H9 (cell line): ENCODE measurements at regions not wholly inside any gene's neighbourhood (a gene's known extent, or its start where the extent isn't known, plus 50 kb on each side); places are given as distances from the start of the nearest gene placed in this dataset.
"Not testable (repeated sequence)": the region's sequence is repeated elsewhere in the genome, so short reads cannot be mapped to it uniquely, and the experiment has no call there.

ENCODE experiments used
- DNase-seq: peaks from one replicate; pipeline ENCODE4 v3.0.0-alpha.2; 2017
- H2AFZ ChIP-seq: one replicate; pipeline ENCODE4 v1.6.1; 2013; ENCODE audit warnings: mild to moderate bottlenecking, low read length, control low read depth, moderate library complexity
- H2AK5ac ChIP-seq: 2 replicates; pipeline ENCODE4 v1.6.1; 2013; ENCODE audit warnings: low read length, control low read depth, mixed read lengths; ENCODE audit not compliant: insufficient read length
- H2BK120ac ChIP-seq: one replicate; pipeline ENCODE4 v1.6.1; 2013; ENCODE audit warnings: low read depth, mild to moderate bottlenecking, low read length, control low read depth, inconsistent platforms; ENCODE audit not compliant: poor library complexity, severe bottlenecking
- H2BK12ac ChIP-seq: 2 replicates; pipeline ENCODE4 v1.6.1; 2013; ENCODE audit warnings: low read length, control low read depth, mixed read lengths, low read depth; ENCODE audit not compliant: insufficient read length
- H2BK15ac ChIP-seq: 2 replicates; pipeline ENCODE4 v1.6.1; 2013; ENCODE audit warnings: low read depth, low read length, control low read depth
- H2BK20ac ChIP-seq: one replicate; pipeline ENCODE4 v1.6.1; 2013; ENCODE audit warnings: low read depth, mild to moderate bottlenecking, low read length, control low read depth, inconsistent platforms; ENCODE audit not compliant: poor library complexity, severe bottlenecking
- H2BK5ac ChIP-seq: 2 replicates; pipeline ENCODE4 v1.6.1; 2013; ENCODE audit warnings: low read length, control low read depth, mixed read lengths; ENCODE audit not compliant: insufficient read length
- H3K14ac ChIP-seq: 2 replicates; pipeline ENCODE4 v1.6.1; 2013; ENCODE audit warnings: low read length, control low read depth; ENCODE audit not compliant: insufficient read depth
- H3K18ac ChIP-seq: 2 replicates; pipeline ENCODE4 v1.6.1; 2013; ENCODE audit warnings: low read depth, mild to moderate bottlenecking, mixed read lengths, low read length, control low read depth; ENCODE audit not compliant: insufficient read length
- H3K23ac ChIP-seq: 2 replicates; pipeline ENCODE4 v1.6.1; 2013; ENCODE audit warnings: low read length, control low read depth, mixed read lengths, low read depth; ENCODE audit not compliant: insufficient read length
- H3K23me2 ChIP-seq: 2 replicates; pipeline ENCODE4 v1.6.1; 2013; ENCODE audit warnings: low read depth, mild to moderate bottlenecking, mixed read lengths, low read length, control low read depth; ENCODE audit not compliant: insufficient read length, poor library complexity, severe bottlenecking
- H3K27ac ChIP-seq: 2 replicates; pipeline ENCODE4 v1.5.1; 2013; ENCODE audit warnings: low read length, control low read depth, mixed read lengths, low read depth; ENCODE audit not compliant: insufficient read length
- H3K27me3 ChIP-seq: 2 replicates; pipeline ENCODE4 v1.6.1; 2013; ENCODE audit warnings: low read length, control low read depth, inconsistent platforms; ENCODE audit not compliant: insufficient read depth
- H3K4ac ChIP-seq: 2 replicates; pipeline ENCODE4 v1.6.1; 2013; ENCODE audit warnings: low read depth, mild to moderate bottlenecking, control low read depth, inconsistent platforms, low read length, moderate library complexity
- H3K4me1 ChIP-seq: 2 replicates; pipeline ENCODE4 v1.6.1; 2013; ENCODE audit warnings: low read length, control low read depth, inconsistent platforms; ENCODE audit not compliant: insufficient read depth
- H3K4me2 ChIP-seq: 2 replicates; pipeline ENCODE4 v1.6.1; 2013; ENCODE audit warnings: low read length, control low read depth, mixed read lengths; ENCODE audit not compliant: insufficient read length, insufficient read depth
- H3K56ac ChIP-seq: 2 replicates; pipeline ENCODE4 v1.6.1; 2013; ENCODE audit warnings: low read depth, mild to moderate bottlenecking, mixed read lengths, low read length, control low read depth; ENCODE audit not compliant: insufficient read length
- H3K79me1 ChIP-seq: 2 replicates; pipeline ENCODE4 v1.6.1; 2013; ENCODE audit warnings: low read depth, mild to moderate bottlenecking, moderate library complexity, low read length, control low read depth, inconsistent platforms; ENCODE audit not compliant: insufficient read depth, poor library complexity, severe bottlenecking
- H3K79me2 ChIP-seq: 2 replicates; pipeline ENCODE4 v1.6.1; 2013; ENCODE audit warnings: low read length, control low read depth, inconsistent platforms; ENCODE audit not compliant: insufficient read depth
- H3K9ac ChIP-seq: 2 replicates; pipeline ENCODE4 v1.6.1; 2013; ENCODE audit warnings: low read length, control low read depth, mixed read lengths; ENCODE audit not compliant: insufficient read length; ENCODE audit errors: extremely low read depth
- H3K9me3 ChIP-seq: one replicate; pipeline ENCODE4 v1.6.1; 2013; ENCODE audit warnings: low read depth, low read length, inconsistent platforms; ENCODE audit not compliant: control insufficient read depth
- H3T11ph ChIP-seq: one replicate; pipeline ENCODE4 v1.6.1; 2013; ENCODE audit warnings: mild to moderate bottlenecking, low read length, control low read depth, inconsistent platforms
- H4K20me1 ChIP-seq: one replicate; pipeline ENCODE4 v1.6.1; 2013; ENCODE audit not compliant: control insufficient read depth, insufficient read length, insufficient read depth
- H4K5ac ChIP-seq: 2 replicates; pipeline ENCODE4 v1.6.1; 2013; ENCODE audit warnings: low read depth, mild to moderate bottlenecking, mixed read lengths, low read length, control low read depth; ENCODE audit not compliant: insufficient read length
- H4K8ac ChIP-seq: replicated peaks from 2 replicates; pipeline ENCODE4 v1.6.1; 2013; ENCODE audit warnings: low read length, control low read depth, mixed read lengths, low read depth; ENCODE audit not compliant: insufficient read length
- H4K91ac ChIP-seq: 2 replicates; pipeline ENCODE4 v1.6.1; 2013; ENCODE audit warnings: low read depth, mild to moderate bottlenecking, moderate library complexity, mixed read lengths, low read length, control low read depth; ENCODE audit not compliant: insufficient read length
- H3K27ac Mint-ChIP-seq, 3 experiments: 2 replicates in 2 of 3; 3 replicates in 1 of 3; pipeline ENCODE4 v1.8.0; 2020 to 2021; ENCODE audit warnings: mixed read lengths in 3 of 3, mild to moderate bottlenecking in 1 of 3, moderate library complexity in 1 of 3
- H3K27me3 Mint-ChIP-seq: 2 replicates; pipeline ENCODE4 v1.8.0; 2021; ENCODE audit warnings: low read depth, mild to moderate bottlenecking, moderate library complexity, mixed read lengths
- H3K36me3 Mint-ChIP-seq, 3 experiments: 2 replicates in 2 of 3; 3 replicates in 1 of 3; pipeline ENCODE4 v1.8.0; 2020 to 2021; ENCODE audit warnings: low read depth in 3 of 3, mixed read lengths in 3 of 3; ENCODE audit not compliant: insufficient read depth in 1 of 3
- H3K4me1 Mint-ChIP-seq, 2 experiments: 2 replicates each; pipeline ENCODE4 v1.8.0; 2020; ENCODE audit warnings: mixed read lengths in 2 of 2
- H3K4me3 Mint-ChIP-seq, 2 experiments: 2 replicates in 1 of 2; 3 replicates in 1 of 2; pipeline ENCODE4 v1.8.0; 2020 to 2021; ENCODE audit warnings: mild to moderate bottlenecking in 2 of 2, mixed read lengths in 2 of 2, moderate library complexity in 1 of 2
- H3K9me3 Mint-ChIP-seq, 2 experiments: 2 replicates in 1 of 2; 3 replicates in 1 of 2; pipeline ENCODE4 v1.8.0; 2020; ENCODE audit warnings: mild to moderate bottlenecking in 2 of 2, mixed read lengths in 2 of 2, moderate library complexity in 1 of 2
- WGBS: extraction: QIAGEN DNeasy Blood & Tissue Kit; methylation state at CpG from one replicate; pipeline ENCODE4 v1.1.7; 2013; ENCODE audit warnings: missing lambda C conversion rate, low lambda C conversion rate, mixed read lengths; ENCODE audit not compliant: insufficient read length; ENCODE audit errors: extremely low coverage; 5-methylcytosine and 5-hydroxymethylcytosine counted together

- H4K20me1 ChIP-seq, H4K91ac ChIP-seq, H3K9me3 Mint-ChIP-seq, H2BK5ac ChIP-seq, DNase-seq, H3K27me3 ChIP-seq, H3K4me1 Mint-ChIP-seq, H3K9me3 ChIP-seq, H3K18ac ChIP-seq, H3K14ac ChIP-seq, H3K79me2 ChIP-seq, H3K36me3 Mint-ChIP-seq, H3K9ac ChIP-seq, H3K23ac ChIP-seq, H3K56ac ChIP-seq, H3K79me1 ChIP-seq, H3K23me2 ChIP-seq, H3K4me2 ChIP-seq, H3K4me3 Mint-ChIP-seq, H2AFZ ChIP-seq, H2BK20ac ChIP-seq, H2BK12ac ChIP-seq, H3K4me1 ChIP-seq, H3K27me3 Mint-ChIP-seq, H3K27ac Mint-ChIP-seq, H3T11ph ChIP-seq, H2BK15ac ChIP-seq, H2AK5ac ChIP-seq, H4K8ac ChIP-seq, H2BK120ac ChIP-seq, H3K4ac ChIP-seq, H4K5ac ChIP-seq, H3K27ac ChIP-seq: not testable (repeated sequence)
- no CpG with 5 or more reads among the region's 5 CpGs for WGBS
Observed at GRCh38 chr17:43303049-43303448, 69.3 kb upstream of the RNU2-1 start.

GRCh38 chr17:43299300-43300076 lies 65.7 kb upstream of the RNU2-1 start:
- not testable (repeated sequence) for H4K5ac ChIP-seq, H2BK15ac ChIP-seq, H3K36me3 Mint-ChIP-seq, H3K9me3 ChIP-seq, H3K4me1 Mint-ChIP-seq, H3K23ac ChIP-seq, H3K27ac ChIP-seq, H4K8ac ChIP-seq, H4K91ac ChIP-seq, H3K23me2 ChIP-seq, H3K18ac ChIP-seq, H2BK120ac ChIP-seq, H3K4me1 ChIP-seq, H3K27ac Mint-ChIP-seq, H3K9me3 Mint-ChIP-seq, H3K79me2 ChIP-seq, H3K79me1 ChIP-seq, H2AFZ ChIP-seq, H3K4ac ChIP-seq, H2AK5ac ChIP-seq, H3K27me3 ChIP-seq, H3K27me3 Mint-ChIP-seq, H3K4me2 ChIP-seq, DNase-seq, H3T11ph ChIP-seq, H3K14ac ChIP-seq, H3K4me3 Mint-ChIP-seq, H2BK20ac ChIP-seq, H2BK12ac ChIP-seq, H4K20me1 ChIP-seq, H3K9ac ChIP-seq, H3K56ac ChIP-seq, H2BK5ac ChIP-seq
- WGBS: no CpG with 5 or more reads among the region's 37 CpGs
